ENCODE measurements at regions not wholly inside any gene's neighbourhood (a gene's known extent, or its start where the extent isn't known, plus 50 kb on each side); places are given as distances from the start of the nearest gene placed in this dataset.

DNA sequence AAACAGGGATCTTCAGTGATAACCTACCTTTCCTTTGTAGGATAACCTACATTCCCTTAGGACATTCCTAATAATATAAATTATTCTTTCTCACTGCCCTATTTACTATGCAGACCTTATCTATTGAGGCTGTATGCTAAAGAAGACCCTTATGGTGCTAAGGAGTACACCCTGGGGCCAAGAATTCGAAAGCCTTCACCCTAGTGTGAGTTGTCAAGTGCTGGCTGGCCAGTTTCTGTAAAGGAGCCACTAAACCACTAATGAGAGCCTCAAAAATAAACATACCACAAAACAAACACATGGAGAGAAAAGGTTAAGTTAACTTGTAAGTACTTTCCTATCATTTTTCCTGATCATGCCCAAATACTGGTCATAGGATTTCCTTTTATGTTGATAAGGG lies 315.0 kb upstream of the CAMK1G start:
- TF ChIP-seq POLR2A (IDR thresholded peaks at IDR 0.05; ENCODE audit: low read depth, low read length), result no peak
- no peak for TF ChIP-seq POLR2AphosphoS5 (IDR thresholded peaks at IDR 0.05; ENCODE audit: low read depth, low read length)

All from GM12892 (cell line).